Right ventricle myocardium inferior (tissue), 1 donor: ENCODE measurements at regions not wholly inside any gene's neighbourhood (a gene's known extent, or its start where the extent isn't known, plus 50 kb on each side); places are given as distances from the start of the nearest gene placed in this dataset.

ENCODE experiments used
- ATAC-seq: fragments of 200-7000 bp; cut with Tn5 transposase; one replicate; pipeline ENCODE4 v1.9.1; 2020; ENCODE audit warnings: mild to moderate bottlenecking, moderate library complexity
- DNase-seq: peaks from one replicate; pipeline ENCODE4 v3.0.0; 2021; ENCODE audit errors: missing footprints
- intact Hi-C: fragments of 100-400 bp; cut with DNase I; formaldehyde crosslinking; loops from one replicate; pipeline ENCODE4 v1.11.0; 2022
- donor health status: DM: no; HTN: yes; CAD: no; lungs with severe emphysema.

DNA sequence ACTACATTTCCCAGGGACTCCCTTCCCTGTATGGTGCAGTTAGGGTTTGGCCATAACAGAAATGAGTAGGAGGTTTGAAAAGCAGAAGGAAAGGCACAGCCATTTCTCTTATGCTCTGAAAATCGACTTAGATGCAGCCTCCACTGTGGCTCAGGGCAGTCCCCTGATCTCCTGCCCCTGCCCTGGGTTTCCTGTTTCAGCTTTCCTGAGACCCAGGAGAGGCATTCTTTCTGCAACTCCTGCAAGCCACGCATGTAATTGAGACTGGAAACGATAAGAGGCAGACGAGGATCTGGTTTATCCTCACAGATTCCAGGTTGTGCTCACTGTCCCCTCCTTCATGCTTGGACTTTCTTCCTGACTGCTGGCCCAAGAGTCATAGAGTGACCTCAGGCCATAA, 461.2 kb upstream of the VSTM2A start:
- no peak for ATAC-seq
- intact Hi-C loops, result no loop called here
- no peak for DNase-seq

DNA sequence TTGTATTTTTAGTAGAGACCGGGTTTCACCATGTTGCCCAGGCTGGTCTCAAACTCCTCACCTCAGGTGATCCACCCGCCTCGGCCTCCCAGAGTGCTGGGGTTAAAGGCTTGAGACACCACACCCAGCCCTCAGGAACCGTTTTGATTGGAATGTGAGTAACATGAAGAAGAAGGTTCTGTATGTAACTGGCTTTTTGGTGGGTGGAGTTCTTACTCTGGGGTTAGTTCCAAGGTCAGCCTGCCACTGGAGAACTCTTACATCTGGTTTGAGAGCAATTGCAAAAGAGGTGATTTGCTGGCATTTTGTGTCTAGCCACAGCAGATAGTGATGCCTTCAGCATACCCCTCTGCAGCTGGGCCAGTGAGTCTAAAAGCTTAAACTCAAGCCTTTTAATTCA, 457.8 kb upstream of the VSTM2A start:
- intact Hi-C loops, result no loop called here
- DNase-seq, result no peak
- ATAC-seq, result no peak

DNA sequence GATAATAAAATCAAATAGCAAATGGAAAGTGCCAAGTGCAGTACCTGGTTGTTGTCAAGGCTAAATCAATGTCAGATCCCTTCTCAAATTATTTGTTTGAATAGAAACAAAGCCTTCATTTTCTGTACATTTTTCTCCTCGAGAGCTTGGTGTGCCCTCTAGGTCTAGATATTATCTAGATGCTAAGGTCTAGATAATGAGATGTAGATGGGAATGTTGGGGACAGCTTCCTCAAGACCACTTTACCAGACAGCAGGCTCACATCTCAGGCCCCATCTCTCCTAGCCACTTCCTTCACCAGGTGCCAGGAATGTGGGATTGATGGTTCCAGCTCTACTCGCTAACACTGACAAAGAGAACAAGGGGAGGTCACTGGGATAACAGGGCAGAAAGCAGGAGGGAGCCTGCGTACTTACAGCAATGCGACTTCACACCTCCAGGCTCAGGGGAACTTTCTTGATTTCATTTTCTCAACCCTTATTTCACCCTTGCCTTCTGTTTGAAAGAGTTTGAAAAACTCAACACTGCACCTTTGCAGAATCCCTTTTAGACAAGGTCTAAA, 451.4 kb upstream of the VSTM2A start:
- intact Hi-C loops, result no loop called here
- DNase-seq, result no peak
- no peak for ATAC-seq

DNA sequence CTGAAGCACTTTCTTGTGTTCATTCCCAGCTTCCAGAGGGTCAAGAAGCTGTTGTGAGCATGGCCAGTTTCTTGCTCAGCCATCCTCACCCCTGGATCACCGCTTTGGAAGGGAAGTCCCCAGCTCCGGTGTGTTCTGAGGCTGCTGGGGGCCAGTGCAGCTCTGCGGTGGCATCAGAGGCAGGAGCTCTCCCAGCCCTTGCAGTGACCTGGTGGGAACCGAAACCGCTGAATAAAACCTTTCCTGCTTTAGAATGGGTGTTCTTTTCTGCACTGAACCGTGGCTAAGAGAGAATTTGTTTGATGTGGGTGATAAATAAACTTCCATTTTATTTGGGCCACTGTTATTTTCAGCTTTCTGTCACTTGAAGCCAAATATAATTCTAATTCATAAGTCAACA, 450.9 kb upstream of the VSTM2A start:
- ATAC-seq, result no peak
- no peak for DNase-seq
- intact Hi-C loops, result no loop called here

DNA sequence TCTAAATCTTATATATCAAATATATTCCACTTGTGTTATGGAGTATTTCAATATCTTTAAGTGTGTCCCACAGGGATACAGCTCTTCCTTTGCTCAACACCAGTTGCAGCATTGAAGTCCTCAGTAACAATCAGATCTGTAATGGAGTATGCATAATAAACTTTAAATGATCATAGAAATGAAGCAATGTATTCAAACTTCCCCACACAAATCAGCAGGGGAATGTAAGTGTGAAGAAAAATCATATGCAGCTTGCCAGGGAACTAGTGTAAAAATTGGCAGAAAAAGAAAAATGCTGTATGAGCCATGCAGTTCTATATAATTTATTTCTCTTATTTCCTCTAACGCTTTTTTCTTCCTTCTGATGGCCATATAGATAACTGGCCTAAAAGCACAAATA, 444.3 kb upstream of the VSTM2A start:
- DNase-seq, result no peak
- intact Hi-C loops, result no loop called here
- no peak for ATAC-seq

DNA sequence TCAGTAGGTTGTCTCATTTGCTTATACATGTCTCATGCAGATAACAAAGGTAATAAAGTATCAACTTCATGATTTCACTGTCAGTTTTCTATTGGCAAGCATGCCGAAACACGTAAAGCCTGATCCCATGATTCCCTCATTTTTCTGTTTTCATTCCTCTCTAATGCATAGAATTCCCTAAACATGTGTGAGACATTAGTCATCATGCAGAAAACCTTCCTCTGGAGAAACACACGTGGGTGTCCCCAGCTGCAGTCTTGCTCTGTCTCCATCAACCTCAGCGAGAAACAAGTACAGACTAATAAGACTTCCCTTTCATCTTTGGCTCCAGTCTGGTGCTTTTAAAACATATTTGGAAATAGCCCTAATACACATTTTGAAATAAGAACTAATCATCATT, 432.7 kb upstream of the VSTM2A start:
- ATAC-seq (no peak), DNase-seq (no peak)
- intact Hi-C loops, result no loop called here

DNA sequence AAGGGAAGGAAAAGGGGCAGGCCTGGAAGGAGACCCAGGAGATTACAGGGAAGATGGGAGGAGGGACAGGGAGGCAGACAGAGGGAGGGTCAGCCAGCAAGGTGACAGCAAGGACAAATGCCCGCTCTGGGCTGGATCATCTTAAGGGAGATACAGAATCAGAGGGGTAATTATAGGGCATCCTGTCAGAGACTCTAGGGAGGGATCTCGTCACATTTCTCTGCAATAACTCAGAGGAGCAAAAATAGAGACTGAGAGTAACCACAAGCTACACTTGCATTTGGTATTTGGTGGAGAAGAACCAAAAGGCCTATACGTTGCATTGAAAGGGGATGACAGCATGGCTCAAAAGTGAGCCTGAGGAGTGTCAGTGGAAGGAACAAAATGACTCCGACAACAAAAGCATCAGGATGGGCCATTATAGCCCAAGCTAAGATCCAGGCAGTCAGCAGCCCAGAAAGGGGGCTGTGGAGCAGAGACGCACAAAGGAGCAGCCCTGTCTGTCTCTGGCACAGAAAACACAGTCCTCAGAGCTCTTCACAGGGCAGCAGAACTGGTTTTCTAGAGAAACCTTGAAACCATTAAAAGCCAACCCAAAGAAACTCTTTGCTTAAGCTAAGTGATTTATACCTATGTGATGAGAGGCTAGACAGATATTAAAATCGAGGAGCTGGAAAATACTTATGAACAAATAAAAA, 430.2 kb upstream of the VSTM2A start:
- intact Hi-C loops, result no loop called here
- DNase-seq, result no peak
- ATAC-seq, result no peak

DNA sequence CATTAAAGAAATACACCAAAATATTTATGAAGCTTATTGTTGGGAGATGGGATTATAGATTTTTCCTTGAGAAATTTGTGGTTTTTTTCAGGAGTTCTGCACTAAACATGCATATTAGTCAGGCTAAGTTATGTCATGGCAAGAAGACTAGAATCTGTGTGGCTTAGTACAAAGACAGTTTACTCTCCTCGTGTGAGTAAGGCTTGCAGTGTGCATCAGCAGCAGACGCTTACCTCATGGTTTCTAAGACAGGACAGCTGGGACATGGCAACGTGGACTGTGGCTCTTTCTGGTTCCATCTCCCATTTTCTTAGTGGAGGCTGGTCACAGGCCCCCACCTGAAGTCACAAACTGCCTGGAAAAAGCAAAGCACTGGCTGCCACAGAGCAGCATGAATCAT, 429.6 kb upstream of the VSTM2A start:
- no peak for ATAC-seq
- intact Hi-C loops, result no loop called here

DNA sequence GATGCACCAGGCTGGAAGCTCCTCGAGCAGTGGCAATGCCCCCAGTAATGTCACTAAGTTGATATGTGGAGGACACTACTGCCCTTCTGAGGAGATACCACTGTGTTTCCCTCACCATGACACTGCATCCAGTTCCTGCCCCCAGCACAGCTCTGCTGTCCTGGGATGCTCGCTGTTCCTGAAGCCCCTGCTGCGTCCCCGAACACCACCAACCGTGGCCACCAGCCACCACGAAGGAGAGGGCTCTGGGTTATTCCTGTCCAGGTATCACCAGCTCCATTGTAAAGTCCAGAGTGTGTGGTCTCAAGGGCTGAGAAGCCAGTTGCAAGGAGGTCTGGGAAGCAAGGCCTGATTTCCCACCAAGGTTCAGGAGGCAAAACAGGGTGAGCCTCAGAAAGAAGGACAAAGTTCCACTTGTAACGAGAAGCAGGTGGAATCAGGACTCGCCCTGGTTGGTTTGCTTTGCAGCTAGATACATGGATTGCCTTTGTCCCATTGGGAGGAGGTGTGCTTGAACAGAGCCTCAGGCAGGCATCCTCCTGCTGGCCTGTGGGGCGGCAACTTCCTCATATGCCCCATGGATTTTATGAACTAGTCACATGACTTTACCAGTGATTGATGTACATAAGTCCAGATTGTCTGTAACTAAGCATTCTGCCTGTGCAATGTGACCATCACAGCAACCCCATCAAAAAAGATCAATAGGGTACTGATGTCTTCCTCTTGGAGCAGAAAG, 427.0 kb upstream of the VSTM2A start:
- ATAC-seq (no peak), DNase-seq (no peak)
- intact Hi-C loops, result no loop called here

More for the DNA sequence above, 429.6 kb upstream of the VSTM2A start:
- DNase-seq, result no peak

DNA sequence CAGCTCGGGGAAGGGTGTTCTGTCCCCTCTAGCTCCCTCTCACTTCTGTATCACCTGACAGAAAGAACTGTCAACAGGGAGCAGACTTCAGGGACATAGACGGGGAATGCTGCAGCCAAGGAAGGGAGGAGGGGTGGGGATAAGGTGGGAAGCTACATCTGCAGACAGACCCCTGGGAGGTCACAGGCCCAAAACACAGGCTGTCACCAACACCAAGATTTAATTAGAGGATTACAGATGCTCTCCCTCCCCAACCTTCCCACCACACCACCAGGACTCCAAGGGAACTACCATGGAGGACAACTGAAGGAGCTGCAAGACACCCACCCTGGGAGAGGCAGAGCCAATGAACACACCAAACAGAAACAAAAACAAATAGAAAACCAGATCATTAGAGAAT, 425.2 kb upstream of the VSTM2A start:
- intact Hi-C loops, result no loop called here
- no peak for ATAC-seq
- no peak for DNase-seq

DNA sequence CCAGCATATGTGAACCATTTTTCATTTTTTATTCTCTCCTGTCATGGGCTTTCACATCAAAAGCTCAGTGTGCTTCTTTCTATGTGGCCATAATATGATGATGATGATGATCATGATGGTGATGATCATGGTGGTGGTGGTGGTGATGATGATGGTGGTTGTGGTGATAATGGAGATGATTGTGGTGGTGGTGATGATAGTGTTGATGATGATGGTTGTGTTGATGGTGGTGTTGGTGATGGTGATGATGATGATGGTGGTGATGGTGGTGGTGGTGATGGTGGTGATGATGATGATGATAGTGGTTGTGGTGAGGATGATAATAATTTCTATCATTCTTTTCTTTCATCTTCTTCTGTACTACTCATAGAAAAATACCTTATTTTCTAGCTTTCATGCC, 413.1 kb upstream of the VSTM2A start:
- intact Hi-C loops, result no loop called here
- ATAC-seq, result no peak

DNA sequence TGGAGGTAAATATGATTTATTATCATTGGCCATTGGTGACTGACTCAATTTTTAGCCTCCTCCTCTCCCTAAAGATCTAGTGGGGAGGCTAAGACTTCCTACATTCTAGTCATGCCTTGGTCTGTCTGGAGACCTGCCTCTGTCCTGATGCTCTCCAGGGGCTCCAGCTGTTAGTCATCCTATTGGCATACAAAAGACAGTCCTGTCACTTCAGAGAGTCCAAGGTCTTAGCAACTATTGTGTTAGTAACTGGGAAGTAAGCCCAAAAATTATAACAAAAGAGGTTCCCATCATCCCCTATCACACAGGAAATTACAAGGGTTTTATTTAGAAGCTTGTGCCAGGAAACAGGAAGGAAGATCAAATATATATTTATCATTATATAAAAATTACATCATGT, 400.6 kb upstream of the VSTM2A start:
- intact Hi-C loops, result no loop called here
- DNase-seq, result no peak
- no peak for ATAC-seq

More for the DNA sequence above, 413.1 kb upstream of the VSTM2A start:
- no peak for DNase-seq

DNA sequence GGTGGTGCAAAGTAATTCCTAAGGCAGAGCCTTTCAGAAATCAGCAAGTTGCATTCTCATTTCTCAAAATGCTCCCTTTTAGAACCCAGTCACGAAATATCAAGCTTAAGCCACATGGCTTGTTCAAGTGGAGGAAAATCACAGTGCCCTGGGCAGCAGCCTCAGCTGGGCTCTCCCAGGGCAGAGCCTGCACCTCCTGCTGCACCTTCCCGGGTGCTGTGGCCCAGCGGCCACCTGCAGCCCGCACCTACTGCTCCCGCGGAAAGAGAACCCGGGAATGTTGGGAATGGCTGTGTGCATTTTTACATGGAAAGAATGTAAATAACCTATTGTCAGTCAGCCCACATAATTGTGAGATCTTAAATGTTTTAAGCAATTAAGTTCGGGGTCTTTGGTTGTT, 396.5 kb upstream of the VSTM2A start:
- DNase-seq (no peak), ATAC-seq (no peak)
- intact Hi-C loops, result no loop called here

DNA sequence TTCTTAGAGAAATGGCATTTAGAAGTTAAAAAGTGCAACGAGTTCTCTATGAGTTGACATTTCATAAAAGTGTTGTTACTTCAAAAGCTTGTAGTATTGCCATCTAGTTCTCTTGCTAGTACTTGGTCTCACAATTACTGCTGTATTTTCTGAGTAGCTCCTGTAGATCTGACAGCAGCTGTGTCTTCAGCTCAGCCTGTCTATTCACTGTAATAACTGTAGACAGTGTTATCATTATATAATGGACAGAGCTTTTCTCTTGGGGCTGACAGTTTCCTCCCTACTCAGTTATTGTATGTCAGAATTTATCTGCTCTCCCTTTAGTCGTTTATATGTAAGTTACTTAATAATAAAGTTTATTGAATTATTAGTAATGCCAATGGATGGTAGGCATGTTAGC, 388.7 kb upstream of the VSTM2A start:
- no peak for ATAC-seq
- intact Hi-C loops, result no loop called here
- no peak for DNase-seq

DNA sequence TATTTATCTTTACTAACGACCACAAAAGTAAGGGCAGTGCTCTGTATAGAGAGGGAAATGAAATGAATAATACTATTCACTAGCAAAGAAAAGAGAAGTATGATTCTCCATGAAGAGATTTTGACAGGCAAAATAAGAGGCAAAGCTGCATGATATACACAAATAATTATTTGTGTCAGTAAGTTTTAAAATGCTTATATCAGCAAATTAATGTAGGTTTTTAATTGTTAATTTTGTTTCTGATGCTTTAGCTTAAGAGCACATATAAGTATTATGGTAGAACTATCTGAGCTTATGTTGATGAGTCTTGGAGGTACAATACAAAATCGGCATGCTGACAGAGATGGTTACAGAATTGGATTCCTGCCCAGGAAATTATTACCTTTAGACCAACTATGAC, 383.1 kb upstream of the VSTM2A start:
- no peak for ATAC-seq
- DNase-seq, result no peak
- intact Hi-C loops, result no loop called here

DNA sequence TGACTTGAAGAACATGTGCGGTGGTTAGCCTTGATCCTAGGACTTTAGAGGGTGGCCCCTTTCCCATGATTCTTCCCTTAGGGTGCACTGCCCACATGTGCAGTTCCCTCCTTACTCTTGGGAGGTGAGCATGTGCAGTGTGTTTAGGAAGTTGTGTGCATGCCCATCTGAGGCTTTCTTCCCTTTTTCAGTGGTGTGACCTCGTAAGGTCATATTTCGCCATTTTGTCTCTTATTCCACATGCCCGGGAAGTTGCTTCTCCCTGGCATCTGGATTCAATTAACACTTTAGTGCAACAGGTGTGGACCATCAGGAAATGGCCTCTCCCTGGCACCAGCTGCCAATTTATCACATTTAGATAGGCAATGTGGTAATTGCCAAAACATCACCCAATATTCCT, 380.6 kb upstream of the VSTM2A start:
- intact Hi-C loops, result no loop called here
- no peak for DNase-seq
- no peak for ATAC-seq

DNA sequence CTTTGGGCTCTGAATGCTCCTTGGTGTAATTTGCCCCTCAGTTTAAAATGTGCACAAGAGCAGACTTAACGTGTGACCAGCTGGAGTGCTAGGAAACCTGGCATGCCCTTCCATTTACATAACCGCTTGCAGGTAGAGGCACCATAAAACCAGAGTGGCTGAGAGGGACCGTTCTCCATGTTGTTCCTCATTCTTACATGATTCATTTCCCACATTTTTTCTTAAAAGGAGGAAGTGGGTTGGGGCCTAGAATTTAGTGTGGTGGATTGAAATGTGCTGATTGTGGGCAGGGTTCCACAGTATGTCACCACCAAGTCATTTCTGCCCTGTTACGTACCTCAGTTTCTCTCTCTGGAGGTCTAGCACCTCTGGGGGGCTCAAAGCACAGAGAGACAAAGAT, 375.8 kb upstream of the VSTM2A start:
- DNase-seq (no peak), ATAC-seq (no peak)
- intact Hi-C loops, result no loop called here

DNA sequence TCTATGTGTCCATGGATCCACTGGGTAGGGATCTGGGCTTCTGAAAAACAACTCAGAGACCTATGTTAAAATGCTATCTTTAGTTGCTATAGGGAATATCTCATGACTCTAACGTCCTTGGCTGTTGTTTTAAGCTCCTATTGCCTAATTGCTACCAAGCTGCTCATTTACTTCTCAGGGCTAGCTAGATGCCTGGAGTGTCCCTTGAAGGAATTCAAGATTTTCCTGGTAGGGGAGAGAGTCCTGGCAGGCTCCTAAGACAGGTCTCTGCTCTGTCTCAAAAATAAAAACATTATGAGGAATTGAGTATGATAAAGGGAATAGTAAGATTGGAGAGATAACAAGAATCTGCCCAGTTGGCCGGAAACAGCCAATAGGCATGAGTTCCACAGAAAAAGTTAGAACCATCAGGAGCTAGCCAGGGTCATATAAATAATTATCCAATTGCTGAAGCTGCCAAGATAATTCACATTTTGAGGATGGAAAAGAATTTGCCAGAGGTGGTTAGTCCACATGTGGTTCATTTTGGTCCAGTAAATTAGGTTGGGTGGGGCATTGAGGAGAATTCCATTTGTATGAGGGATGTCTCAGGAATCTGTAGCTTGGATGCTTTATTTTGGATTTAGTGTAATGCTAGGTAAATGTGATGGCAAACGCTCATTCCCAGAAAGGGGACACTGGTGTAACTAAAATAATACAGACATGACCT, 362.7 kb upstream of the VSTM2A start:
- intact Hi-C loops, result no loop called here
- DNase-seq, result no peak
- ATAC-seq, result no peak

DNA sequence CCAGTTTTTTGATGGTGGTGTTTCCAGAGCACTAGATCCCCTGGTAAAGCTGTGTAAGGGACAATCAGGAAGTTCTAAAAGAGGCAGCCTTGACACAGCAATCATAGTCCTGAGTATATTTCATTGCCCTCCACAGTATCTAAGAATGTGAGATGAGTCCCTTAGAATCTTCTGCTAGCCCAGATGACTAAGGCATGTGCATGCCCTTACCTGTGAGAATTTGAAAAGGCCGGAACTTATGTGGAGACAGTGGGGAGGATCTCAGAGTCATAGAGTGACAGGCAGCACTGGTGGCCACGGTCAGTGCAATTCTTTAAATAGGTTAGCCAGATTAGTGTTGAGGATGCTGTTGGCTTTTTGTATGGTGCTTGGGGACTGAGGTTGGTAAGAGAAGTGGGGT, 361.4 kb upstream of the VSTM2A start:
- ATAC-seq (no peak), DNase-seq (no peak)
- intact Hi-C loops, result no loop called here

DNA sequence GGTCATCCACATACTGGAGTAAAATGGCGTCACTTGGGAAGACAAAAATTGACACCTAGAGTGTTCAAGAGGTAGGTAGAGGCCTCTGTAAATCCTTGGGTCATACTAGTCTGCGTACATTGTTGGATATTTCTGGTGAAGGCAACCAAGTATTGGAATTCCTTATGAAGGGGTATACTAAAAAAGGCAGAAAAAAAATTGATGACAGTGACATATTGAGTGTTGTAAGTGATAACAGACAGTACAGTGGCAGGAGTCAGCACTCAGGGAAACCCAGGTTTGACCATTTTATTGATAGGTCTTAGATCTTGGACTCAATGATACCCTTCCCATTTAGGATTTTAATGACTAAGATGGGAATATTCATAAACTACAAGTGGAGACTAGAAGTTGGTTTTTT, 359.1 kb upstream of the VSTM2A start:
- ATAC-seq (no peak), DNase-seq (no peak)
- intact Hi-C loops, result no loop called here
